HG03575 (cell line): ENCODE measurements at regions not wholly inside any gene's neighbourhood (a gene's known extent, or its start where the extent isn't known, plus 50 kb on each side); places are given as distances from the start of the nearest gene placed in this dataset.

ENCODE experiments used
- ATAC-seq: cut with Tn5 transposase; IDR thresholded peaks from one replicate; pipeline ENCODE4 v1.9.1; 2021; ENCODE audit not compliant: unreplicated experiment, insufficient number of reproducible peaks, low FRiP score; ENCODE audit errors: extremely low read depth

DNA sequence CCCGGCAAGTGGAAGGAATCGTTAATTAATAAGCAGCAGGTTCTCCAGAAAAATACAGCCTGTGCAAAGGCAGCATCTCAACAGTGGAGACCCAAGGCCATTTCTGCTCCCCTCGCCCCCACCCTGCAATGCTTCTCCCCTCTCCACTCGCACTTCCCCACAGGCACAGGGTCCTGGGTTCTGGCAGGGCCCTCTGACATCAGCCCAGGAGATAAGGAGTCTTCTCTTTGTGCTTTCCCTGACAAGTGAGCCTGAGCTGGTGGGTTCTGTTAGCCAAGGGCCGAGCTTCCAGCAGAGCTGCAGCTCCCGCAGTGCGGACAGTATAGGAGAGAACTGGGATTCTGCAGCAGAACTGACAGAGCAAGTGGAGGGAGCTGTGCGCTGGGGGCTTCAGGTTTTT lies 257.5 kb downstream of the NSG2 start:
- no peak for ATAC-seq

DNA sequence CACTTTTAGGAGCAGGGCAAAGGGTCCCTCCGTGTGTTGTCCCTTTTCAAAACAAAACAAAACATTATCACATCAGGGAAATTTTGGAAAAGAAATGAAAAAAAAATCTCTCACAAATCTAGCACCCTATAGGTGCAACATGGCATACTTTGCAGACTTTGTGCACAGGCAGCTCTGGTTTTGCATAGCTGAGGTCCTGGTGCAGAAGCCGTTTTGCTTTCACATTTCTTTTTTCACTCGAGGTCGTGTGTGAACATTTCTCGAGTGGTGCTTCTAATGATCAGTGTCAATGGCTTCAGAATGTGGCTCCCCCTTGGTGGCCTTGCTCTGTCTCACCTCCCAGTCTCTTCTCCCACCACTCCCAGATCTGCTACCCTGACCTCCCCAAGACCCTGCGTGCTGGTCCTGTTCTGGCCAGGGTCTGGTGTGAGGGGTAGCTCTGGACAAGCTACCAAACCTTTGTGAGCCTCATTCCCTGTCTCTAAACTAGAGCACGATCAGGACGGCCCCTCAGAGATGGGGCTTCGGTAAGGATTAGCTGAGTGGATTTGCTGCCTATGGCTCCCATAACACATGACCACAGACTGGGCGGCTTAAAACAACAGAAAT lies 258.0 kb downstream of the NSG2 start:
- no peak for ATAC-seq

DNA sequence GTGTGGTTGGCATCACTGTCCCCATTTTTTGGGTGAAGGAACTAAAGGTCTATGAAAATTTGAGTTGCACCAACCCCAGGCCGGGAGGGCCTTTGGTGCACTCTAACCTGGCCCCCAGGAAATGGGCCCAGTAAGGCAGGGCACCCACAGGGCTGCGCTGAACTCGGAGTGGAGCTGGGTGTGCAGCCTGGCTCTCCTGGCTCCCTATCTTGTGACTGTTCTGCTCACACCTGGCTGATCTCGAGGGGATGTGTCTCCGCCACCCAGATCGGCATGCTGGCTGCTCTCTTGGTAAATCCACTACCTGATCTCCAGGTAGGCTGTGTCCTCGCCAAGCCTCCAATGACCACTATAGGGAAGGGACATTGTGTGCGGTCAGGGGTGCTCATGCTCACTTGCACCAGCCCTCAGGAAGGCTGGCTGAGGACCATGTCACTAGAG lies 259.8 kb downstream of the NSG2 start:
- ATAC-seq: no peak

DNA sequence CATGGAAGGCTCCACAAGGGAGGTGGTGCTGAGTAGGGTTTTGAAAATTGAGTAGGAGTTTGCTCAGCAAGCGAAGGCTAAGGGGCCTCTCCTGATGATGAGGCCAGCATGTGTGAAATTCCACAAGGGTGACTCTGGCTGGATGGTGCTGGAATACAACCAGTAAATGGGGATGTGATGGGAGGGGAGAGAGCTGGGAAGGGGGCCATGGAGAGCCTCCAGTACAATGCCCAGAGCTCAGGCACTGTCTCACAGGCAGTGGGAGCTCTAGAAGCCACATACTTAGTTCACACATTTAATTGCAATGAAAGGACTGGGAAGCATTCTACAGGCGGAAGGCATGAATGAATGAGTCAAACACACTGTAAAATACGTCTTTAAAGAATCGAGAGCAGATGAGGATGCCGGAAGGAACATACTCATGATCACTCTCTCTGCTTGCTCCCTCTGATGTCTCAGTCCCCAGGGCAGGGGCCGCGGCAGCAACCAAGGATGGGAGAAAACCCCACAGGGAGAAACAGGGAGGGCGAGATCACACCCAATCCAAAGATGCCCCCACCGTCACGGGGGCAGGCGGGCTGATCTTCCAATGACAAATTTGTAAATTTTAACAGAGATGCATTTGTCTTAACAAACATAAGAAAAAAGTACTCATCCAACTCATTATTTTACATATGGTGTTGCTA lies 261.0 kb downstream of the NSG2 start:
- ATAC-seq: no peak

DNA sequence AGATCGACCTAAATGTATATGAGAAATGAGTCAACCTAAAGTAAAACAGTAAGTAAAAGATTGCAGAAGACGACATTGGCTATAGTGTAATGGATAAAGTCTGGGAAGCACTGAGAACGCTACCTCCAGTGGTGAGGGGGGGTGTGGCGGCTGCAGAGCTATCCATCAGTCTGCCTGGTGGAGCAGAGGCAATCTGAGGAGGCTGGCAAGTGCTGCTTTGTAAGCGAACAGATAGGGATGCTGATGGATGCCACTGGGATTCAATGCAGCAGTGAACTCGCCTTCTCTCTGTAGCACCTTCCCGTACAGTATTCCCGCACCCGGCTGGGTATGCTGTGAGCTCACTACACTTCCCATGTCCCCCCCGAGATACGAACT lies 261.5 kb downstream of the NSG2 start:
- no peak for ATAC-seq

DNA sequence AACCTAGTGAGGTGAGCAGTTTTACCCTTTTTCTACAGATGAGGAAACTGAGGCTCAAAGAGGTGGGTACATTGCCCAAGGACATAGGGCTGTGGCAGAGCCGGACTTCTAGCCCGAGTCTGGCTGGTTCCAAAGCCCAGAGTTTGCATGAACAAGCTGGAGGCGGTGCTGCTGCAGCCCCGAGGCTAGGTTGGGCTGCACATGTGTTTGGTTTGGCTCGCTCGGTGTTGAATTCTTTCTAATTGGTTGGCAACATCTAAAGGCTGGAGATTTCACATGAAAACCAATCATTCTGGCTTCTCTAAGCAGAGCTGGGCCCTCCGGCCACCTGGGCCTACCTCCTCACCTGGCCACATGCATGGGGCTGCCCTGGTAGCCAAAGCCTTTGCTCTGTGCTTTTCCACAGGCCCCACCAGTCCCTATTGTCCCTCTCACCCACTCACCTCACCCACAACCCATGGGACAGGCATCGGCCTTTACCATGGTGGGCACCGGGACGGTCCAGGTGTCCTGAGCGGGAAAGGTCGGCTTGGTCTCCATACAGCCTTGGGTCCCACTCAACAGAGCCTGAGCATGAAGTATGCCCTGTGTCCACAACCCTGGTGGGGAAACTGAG lies 262.3 kb downstream of the NSG2 start:
- no peak for ATAC-seq

DNA sequence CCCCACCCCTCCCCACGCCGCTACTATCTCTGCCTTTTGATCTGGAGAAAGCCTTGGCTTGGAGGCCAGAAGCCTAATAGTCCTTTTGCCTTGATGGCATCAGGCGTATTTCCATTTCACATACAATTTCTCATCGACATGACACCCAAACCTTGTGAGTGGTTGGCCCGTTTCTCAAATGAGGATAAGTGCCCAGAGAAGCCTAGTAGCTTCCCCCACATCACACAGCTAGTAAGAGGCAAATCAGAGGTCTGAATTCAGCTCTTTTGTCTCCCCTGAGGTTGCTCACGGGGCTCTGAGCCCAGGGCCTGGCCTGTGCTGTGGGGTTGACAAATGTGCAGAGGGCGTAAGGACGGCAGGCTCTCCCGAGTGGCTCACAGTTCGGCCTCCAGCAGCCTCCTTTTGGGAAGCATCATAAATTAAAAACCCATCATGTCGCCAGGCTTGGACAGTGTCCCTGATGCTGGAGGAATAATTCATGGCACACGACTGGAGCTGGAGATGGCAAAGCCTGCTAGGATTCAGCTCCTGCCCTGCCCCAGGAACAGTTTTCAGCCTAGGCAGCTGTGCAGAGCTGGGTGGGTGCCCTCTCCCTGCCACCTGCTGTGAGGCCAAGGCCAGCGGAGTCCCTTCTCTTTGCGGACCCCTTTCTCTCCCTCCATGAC lies 263.8 kb downstream of the NSG2 start:
- no peak for ATAC-seq

DNA sequence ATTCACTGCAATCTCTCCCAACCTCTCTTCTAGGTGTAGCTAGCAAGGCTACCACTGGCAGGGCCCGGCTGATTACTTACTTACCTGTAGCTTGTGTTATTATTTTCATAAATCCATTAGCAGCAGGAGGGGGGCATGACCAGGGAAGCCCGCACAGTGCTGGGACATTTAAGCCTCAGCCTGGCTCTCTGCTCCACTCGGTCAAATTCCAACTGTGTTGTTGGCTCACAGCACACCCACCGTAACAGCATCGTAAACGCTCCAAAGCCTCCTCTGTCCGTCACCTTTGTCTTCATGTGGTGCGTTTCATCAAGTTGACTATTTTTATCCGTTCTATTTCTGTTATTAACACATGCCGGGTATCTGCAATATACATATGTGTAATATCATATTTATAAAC lies 264.7 kb downstream of the NSG2 start:
- ATAC-seq: no peak

DNA sequence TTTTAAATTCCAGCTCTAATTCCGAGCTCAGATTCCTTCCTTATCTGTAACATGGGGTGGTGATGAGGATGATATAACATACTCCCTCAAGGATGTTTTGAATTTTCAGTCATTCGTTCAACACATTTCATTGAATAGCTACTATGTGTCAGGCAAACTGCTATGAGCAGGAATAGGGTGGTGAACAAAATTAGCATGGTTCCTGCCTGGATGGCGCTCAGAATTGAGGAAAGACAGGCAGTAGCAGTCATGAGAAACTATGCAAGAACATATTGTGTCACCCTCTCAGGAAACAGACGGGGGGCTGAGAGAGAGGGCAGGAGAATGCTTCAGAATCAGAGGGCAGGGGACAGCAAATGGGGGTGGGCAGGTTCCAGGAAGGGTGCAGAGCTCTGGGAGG lies 265.2 kb downstream of the NSG2 start:
- no peak for ATAC-seq

DNA sequence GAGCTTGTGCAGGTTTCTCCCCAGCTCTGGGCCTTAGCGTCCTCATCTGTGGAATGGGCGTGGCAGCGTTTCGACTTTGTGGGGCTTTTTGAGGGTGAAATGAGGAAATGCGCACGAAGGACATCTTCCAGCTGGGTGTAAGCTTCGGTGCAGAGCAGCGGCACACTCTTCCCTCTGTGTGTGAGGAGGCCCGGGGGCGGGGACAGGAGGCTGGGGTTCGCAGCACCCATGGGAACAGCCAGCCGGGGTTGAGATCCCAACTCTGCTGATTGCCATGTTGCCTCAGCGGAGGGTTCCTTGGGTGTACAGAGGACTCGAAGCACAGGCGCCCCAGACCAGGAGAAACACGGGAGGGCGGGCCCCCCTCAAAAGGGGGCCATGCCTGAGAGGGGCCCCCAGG lies 265.6 kb downstream of the NSG2 start:
- no peak for ATAC-seq

DNA sequence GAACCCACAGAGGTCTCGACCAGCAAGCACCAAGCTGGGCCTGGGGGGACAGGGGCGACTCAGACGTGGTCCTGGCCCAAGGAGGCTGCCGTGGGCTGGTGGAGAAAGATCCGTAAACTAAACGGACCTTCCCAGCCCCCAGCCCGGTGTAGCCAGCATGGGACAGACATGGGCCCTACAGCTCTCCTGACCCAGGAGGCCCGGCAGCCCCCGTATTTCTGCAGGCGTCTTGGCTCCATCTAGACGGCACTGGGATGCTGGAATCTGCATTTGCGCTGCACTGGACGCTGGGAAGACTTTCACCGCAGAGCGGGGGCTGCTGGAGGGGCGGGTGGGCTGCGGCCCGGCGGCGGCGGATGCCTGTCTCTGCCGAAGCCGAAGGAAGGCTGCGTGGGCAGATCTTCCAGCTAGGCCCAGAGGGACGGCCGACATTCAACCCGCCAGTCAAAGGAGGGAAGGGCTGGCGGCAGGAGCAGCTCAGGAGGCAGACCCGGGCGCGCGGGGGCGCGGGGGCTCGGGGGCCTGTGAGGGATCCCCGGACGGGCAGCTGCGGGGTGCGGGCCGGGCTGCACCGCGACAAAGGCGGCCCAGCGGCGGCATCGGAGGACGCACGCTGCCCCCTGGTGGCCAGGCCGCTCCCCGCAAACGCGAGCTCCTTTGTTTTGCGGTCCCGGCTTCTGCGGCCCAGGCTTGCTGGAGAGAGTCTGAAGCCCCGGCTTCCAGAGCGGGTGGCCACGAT lies 266.2 kb downstream of the NSG2 start:
- ATAC-seq: no peak

DNA sequence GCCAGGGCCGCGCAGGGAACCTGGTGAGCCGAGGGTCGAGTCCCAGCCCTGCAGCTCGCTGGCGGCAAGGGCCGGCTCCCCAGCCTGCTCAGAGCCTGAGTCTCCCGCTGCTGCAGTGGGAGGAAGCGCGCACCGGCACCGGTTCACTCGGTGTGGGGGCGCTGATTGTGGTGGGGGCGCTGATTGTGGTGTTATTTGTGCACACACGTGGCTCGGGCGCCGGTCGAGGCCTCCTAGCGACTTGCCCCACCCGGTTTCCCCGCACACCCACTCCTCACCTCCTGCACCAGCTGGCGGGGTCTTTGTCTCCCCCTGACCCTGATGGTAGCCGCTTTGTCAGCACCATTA lies 266.7 kb downstream of the NSG2 start:
- ATAC-seq: no peak

DNA sequence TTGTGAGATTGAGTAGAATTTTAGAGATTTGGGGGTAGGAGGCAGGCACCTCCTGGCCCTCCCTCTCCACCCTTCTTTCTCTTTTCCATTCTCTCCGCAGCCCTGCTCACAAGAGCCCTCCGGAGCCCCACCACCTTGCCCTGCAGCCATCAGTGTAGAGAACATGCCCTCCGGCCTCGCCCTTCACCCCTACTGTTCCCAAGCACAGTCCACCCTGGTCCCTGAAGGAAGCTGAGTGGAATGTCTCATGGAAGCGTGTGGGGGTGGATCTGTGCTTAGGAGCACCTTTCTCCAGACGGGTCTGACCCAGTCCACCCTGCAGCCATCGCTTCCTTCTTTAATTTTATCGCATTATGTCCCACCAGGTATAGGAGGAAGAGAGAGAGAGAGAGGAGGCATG lies 267.1 kb downstream of the NSG2 start:
- ATAC-seq: no peak

DNA sequence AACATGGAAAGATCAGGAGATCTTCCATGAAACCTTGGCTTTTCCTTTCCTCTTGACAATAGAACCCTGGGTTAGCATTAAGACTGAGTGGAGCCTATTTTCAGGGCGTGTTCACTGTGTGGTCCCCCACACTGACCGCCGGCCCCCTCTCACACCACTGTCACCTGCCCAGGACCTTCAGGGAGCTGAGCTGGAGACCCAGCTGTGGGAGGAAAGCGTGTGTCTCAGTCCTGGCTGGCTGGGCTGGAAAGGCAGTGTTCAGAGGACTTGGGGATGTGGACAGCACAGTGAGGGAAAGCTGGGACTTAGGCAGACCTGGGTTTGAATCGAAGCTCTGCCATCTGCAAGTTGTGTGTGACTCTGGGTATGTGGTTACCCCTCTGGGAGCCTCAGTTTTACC lies 268.1 kb downstream of the NSG2 start:
- no peak for ATAC-seq

DNA sequence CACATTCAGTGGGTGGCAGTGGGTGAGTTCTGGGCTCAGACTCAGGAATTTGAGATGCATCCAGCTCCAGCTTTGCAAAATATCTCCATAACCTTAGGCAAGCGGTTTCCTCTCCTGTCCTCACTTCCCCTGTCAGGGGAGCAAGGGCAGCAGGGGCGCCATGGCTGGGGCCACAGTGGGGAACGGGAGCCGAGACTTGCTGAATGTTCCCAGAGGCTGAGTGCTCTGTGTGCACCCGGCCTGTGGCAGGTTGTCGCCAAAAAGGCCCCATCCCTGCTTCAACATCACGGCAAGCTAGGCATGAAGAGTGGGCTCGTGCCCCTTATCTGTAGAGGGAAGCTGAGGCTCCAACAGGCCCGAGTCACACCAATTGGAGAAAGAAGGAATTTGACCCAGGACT lies 268.8 kb downstream of the NSG2 start:
- no peak for ATAC-seq

DNA sequence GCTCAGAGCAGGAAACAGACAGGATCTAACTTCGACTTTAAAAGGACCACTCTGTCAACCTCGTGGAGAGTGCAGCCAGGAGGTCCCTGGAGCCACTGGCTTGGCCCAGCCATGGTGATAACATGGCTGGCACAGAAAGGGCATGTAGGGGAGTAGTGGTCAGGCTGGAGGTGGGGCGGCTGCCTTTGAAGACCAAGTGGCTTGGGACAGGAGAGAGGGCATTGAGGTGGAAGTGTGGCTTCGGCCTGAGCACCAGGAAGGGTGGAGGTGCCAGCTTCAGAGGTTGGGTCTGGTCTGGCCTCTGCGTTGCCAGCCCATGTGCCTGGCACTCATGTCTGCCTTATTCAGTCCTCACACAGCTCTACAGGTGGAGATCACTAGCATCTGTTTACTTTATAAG lies 270.0 kb downstream of the NSG2 start:
- ATAC-seq: no peak

DNA sequence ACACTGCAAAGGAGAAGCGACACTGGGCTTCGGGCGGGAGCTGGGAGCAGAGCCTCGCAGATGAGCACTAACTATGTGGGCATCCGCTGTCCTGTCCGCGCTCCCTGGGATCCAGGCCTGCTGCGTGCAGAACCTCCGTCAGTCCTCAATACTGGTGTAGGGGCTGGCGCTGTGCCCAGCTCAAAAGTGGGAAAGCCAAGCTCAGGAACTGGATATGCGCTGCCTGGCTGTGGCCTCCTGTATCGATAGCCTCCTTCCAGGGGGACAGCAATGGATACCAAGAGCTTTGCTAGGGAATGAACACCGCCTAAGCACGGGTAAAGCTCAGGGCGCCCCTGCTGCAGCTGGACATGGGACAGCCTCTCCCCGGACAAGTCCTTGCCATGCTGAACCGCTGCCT lies 270.4 kb downstream of the NSG2 start:
- ATAC-seq: no peak

DNA sequence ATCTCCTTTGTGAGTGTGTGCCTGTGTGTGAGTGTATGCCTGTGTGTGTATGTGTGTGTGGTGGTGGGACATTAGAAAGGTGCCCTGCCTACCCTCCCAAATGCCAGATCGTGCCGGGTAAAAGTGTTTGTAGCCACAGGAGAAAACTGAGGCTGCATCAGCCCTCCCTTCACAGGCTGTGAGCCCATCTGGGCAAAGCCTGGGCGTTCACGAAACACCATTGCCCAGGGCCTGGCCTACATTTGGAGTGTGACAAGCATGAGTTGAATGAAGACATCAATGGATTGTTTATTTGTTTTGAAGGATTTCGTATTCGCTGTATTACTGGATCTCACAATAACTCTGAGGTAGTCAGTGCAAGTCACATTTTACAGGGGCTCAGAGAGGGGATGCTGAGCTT lies 270.8 kb downstream of the NSG2 start:
- no peak for ATAC-seq

DNA sequence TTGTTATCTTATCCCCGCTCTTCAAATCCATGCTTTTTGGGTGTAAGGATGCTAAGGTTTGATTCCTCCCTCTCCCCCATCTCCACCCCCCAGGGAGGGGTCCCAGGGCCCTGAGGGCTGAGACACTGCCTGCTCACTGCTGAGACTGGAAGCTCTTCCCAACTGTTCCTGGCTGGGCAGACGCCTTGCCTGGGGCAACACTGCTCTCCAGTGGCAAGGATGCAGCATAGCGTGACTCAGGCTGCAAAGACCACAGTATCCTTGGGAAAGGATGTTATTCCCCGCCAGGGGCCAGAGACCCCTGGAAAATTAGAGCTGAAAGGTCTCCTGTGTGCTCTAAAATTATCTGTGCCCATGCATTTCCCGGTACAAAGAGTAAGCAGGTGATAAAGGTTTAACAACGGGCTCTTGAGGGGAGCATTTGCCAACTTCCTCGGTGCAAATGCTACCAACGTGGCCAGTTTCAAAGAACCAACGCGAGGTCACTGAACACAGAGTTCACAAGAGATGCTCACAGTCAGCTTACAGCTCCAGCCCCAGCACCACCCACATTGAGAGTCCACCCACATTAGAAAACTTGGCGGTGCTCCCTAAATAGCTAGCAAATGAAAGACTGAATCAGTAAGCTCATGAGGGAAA lies 271.9 kb downstream of the NSG2 start:
- no peak for ATAC-seq
